ENCODE measurements at regions not wholly inside any gene's neighbourhood (a gene's known extent, or its start where the extent isn't known, plus 50 kb on each side); places are given as distances from the start of the nearest gene placed in this dataset.

DNA sequence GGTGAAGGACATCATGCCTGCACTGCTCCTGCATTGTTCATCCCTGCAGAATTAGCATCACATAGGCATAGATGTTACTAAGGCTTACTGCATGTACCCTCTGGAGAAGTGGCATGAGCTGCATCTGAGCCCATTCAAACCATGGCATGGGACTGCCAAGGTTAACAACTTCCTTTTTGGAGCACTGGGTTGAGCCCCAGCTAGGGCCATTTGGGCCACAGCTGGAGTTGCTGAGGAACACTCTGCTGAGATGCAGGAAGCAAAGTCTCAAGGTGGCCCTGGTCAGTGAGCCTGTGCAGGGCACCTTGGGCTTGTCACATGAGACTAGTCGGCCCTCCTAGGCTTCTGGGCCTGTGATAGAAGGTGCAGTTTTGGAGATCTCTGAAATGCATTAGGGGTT is 511.2 kb downstream of the C12orf50 start:
- no TSS peak for BruUV-seq (replicated peaks)
- H3K9me1 ChIP-seq (replicated peaks; ENCODE audit: control insufficient read depth, extremely low read depth, insufficient read depth, low read length), result no peaks in the 10 kb centered on the region
- H3K36me3 ChIP-seq (ENCODE audit: control insufficient read depth in 2 of 2, extremely low read depth in 1 of 2, insufficient read depth in 2 of 2, low read length in 2 of 2), result no peaks in the 10 kb centered on the region
- POLR2A ChIA-PET, result no interaction called here
- intact Hi-C loops (cut with micrococcal nuclease) (no loop called here), dilution Hi-C loops (cut with MboI; ENCODE audit: extremely low pct_ligation_motif_present, low sequenced_read_pairs) (no loop called here)
- H2AFZ ChIP-seq (ENCODE audit: low read depth, low read length), result no peak overlapping the region
- no peaks in the 10 kb centered on the region for H3K79me2 ChIP-seq (ENCODE audit: control insufficient read depth, insufficient read depth, low read length)
- H3K27ac ChIP-seq (ENCODE audit: insufficient read depth, low read depth, low read length), result no peak overlapping the region
- H3K9me3 ChIP-seq (replicated peaks; ENCODE audit: control insufficient read depth, insufficient read depth, low read length), result no peaks in the 10 kb centered on the region
- CTCF ChIA-PET, result no interaction called here
- no peak for DNase-seq (ENCODE audit: low read depth, low spot score)
- FAIRE-seq, result no peak
- no peak overlapping the region for H3K4me3 ChIP-seq (replicated peaks in 1 of 3; ENCODE audit: insufficient read depth in 1 of 3, low read depth in 1 of 3, low read length in 3 of 3)
- no peak overlapping the region for H3K4me2 ChIP-seq (ENCODE audit: insufficient read depth, low read length)
- no peaks in the 10 kb centered on the region for H3K27me3 ChIP-seq (ENCODE audit: control insufficient read depth in 2 of 2, insufficient read depth in 2 of 2, low read length in 2 of 2)
- no peak overlapping the region for H3K9ac ChIP-seq (replicated peaks; ENCODE audit: extremely low read depth, insufficient read depth, low read length)
- TF ChIP-seq MYC (IDR thresholded peaks at IDR 0.05; ENCODE audit: low read depth, low read length) (no peak), POLR2A (IDR thresholded peaks at IDR 0.05; ENCODE audit: low read depth, low read length) (no peak), CTCF (IDR thresholded peaks at IDR 0.05; ENCODE audit: extremely low read depth in 1 of 2, insufficient read depth in 1 of 2, low read depth in 1 of 2, low read length in 2 of 2) (no peak), FOS (IDR thresholded peaks at IDR 0.05; ENCODE audit: borderline replicate concordance, insufficient read depth, low read length) (no peak), JUN (IDR thresholded peaks at IDR 0.05; ENCODE audit: borderline replicate concordance, insufficient read depth, insufficient read length, low read depth) (no peak), GATA2 (IDR thresholded peaks at IDR 0.05; ENCODE audit: insufficient read depth, insufficient read length, low read depth, low read length) (no peak), EZH2 (IDR thresholded peaks at IDR 0.05; ENCODE audit: borderline replicate concordance, low read depth, low read length, severe bottlenecking) (no peak), POLR2AphosphoS5 (IDR thresholded peaks at IDR 0.05; ENCODE audit: insufficient read depth, low read depth, low read length) (no peak)
- TF ChIP-seq, protein P1, sequence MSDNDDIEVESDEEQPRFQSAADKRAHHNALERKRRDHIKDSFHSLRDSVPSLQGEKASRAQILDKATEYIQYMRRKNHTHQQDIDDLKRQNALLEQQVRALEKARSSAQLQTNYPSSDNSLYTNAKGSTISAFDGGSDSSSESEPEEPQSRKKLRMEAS (IDR thresholded peaks at IDR 0.05; ENCODE audit: insufficient read depth, insufficient read length), result no peak
- no peaks in the 10 kb centered on the region for H4K20me1 ChIP-seq (replicated peaks; ENCODE audit: control insufficient read depth, extremely low read depth, insufficient read depth, low read length)
- no peaks in the 10 kb centered on the region for H3K4me1 ChIP-seq (ENCODE audit: control insufficient read depth, extremely low read depth, insufficient read depth, low read length)

All from endothelial cell of umbilical vein (primary cell).